ENCODE measurements at regions not wholly inside any gene's neighbourhood (a gene's known extent, or its start where the extent isn't known, plus 50 kb on each side); places are given as distances from the start of the nearest gene placed in this dataset.

- no peak for TF ChIP-seq EZH2 (IDR thresholded peaks at IDR 0.05; ENCODE audit: borderline replicate concordance, low read depth, low read length, severe bottlenecking)
- TF ChIP-seq, protein P1, sequence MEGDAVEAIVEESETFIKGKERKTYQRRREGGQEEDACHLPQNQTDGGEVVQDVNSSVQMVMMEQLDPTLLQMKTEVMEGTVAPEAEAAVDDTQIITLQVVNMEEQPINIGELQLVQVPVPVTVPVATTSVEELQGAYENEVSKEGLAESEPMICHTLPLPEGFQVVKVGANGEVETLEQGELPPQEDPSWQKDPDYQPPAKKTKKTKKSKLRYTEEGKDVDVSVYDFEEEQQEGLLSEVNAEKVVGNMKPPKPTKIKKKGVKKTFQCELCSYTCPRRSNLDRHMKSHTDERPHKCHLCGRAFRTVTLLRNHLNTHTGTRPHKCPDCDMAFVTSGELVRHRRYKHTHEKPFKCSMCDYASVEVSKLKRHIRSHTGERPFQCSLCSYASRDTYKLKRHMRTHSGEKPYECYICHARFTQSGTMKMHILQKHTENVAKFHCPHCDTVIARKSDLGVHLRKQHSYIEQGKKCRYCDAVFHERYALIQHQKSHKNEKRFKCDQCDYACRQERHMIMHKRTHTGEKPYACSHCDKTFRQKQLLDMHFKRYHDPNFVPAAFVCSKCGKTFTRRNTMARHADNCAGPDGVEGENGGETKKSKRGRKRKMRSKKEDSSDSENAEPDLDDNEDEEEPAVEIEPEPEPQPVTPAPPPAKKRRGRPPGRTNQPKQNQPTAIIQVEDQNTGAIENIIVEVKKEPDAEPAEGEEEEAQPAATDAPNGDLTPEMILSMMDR (IDR thresholded peaks at IDR 0.05; ENCODE audit: borderline replicate concordance, extremely low read depth, low read length, poor library complexity, severe bottlenecking), result no peak
Observed at GRCh38 chr3:25973122-25973521, 183.2 kb downstream of the OXSM start.

Measured in DND-41 (cell line).